ENCODE measurements at regions not wholly inside any gene's neighbourhood (a gene's known extent, or its start where the extent isn't known, plus 50 kb on each side); places are given as distances from the start of the nearest gene placed in this dataset.

- TF ChIP-seq, protein P1, sequence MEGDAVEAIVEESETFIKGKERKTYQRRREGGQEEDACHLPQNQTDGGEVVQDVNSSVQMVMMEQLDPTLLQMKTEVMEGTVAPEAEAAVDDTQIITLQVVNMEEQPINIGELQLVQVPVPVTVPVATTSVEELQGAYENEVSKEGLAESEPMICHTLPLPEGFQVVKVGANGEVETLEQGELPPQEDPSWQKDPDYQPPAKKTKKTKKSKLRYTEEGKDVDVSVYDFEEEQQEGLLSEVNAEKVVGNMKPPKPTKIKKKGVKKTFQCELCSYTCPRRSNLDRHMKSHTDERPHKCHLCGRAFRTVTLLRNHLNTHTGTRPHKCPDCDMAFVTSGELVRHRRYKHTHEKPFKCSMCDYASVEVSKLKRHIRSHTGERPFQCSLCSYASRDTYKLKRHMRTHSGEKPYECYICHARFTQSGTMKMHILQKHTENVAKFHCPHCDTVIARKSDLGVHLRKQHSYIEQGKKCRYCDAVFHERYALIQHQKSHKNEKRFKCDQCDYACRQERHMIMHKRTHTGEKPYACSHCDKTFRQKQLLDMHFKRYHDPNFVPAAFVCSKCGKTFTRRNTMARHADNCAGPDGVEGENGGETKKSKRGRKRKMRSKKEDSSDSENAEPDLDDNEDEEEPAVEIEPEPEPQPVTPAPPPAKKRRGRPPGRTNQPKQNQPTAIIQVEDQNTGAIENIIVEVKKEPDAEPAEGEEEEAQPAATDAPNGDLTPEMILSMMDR (IDR thresholded peaks at IDR 0.05; ENCODE audit: insufficient read depth, low read length), result no peak
- TF ChIP-seq POLR2AphosphoS5 (IDR thresholded peaks at IDR 0.05; ENCODE audit: low read depth), result no peak
- TF ChIP-seq SPI1 (IDR thresholded peaks at IDR 0.05; ENCODE audit: borderline replicate concordance, low read depth), result no peak
- TF ChIP-seq, protein P2, sequence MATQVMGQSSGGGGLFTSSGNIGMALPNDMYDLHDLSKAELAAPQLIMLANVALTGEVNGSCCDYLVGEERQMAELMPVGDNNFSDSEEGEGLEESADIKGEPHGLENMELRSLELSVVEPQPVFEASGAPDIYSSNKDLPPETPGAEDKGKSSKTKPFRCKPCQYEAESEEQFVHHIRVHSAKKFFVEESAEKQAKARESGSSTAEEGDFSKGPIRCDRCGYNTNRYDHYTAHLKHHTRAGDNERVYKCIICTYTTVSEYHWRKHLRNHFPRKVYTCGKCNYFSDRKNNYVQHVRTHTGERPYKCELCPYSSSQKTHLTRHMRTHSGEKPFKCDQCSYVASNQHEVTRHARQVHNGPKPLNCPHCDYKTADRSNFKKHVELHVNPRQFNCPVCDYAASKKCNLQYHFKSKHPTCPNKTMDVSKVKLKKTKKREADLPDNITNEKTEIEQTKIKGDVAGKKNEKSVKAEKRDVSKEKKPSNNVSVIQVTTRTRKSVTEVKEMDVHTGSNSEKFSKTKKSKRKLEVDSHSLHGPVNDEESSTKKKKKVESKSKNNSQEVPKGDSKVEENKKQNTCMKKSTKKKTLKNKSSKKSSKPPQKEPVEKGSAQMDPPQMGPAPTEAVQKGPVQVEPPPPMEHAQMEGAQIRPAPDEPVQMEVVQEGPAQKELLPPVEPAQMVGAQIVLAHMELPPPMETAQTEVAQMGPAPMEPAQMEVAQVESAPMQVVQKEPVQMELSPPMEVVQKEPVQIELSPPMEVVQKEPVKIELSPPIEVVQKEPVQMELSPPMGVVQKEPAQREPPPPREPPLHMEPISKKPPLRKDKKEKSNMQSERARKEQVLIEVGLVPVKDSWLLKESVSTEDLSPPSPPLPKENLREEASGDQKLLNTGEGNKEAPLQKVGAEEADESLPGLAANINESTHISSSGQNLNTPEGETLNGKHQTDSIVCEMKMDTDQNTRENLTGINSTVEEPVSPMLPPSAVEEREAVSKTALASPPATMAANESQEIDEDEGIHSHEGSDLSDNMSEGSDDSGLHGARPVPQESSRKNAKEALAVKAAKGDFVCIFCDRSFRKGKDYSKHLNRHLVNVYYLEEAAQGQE (IDR thresholded peaks at IDR 0.05; ENCODE audit: insufficient replicate concordance, low read depth), result no peak
- TF ChIP-seq GABPA (IDR thresholded peaks at IDR 0.05; ENCODE audit: low read depth), result no peak
- no peak for DNase-seq (ENCODE audit: low read depth in 1 of 2, low spot score in 1 of 2)
Measured at GRCh38 chr4:132245319-132245718, 903.8 kb upstream of the PCDH10 start.

DNA sequence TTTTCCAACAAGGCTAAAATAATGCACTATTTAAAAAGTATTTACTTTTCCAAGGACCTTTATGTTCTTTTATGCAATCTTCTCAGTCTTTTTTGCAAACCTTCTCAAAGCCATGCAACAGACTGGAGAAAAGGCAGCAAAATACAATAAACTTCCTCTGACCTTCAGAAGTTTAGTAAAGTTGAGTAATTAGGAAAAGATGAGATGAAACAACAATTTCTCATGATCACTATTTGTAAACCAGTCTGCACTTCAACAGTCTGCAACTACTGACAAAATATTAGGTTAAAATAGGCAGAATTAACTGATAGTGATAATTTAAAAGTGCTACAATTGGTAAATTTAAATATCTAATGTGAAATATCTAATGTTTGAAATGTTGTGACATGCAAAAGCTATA is 884.9 kb upstream of the PCDH10 start:
- no peak overlapping the region for H3K27ac ChIP-seq (replicated peaks)
- H3K27me3 ChIP-seq (ENCODE audit: insufficient read depth, poor library complexity, severe bottlenecking), result no peaks in the 10 kb centered on the region
- no peak for DNase-seq (ENCODE audit: low read depth in 1 of 2, low spot score in 1 of 2)
- H3K4me3 ChIP-seq (replicated peaks; ENCODE audit: insufficient read depth, low read length), result no peak overlapping the region
- TF ChIP-seq, protein P2 (IDR thresholded peaks at IDR 0.05; ENCODE audit: insufficient replicate concordance, low read depth), result no peak
- TF ChIP-seq SPI1 (IDR thresholded peaks at IDR 0.05; ENCODE audit: borderline replicate concordance, low read depth) (no peak), GABPA (IDR thresholded peaks at IDR 0.05; ENCODE audit: low read depth) (no peak), POLR2AphosphoS5 (IDR thresholded peaks at IDR 0.05; ENCODE audit: low read depth) (no peak)
- TF ChIP-seq, protein P1 (IDR thresholded peaks at IDR 0.05; ENCODE audit: insufficient read depth, low read length), result no peak

More at GRCh38 chr4:132245319-132245718, 903.8 kb upstream of the PCDH10 start:
- Histone ChIP-seq H3K4me3 (replicated peaks; ENCODE audit: insufficient read depth, low read length) (no peak overlapping the region), H3K27me3 (ENCODE audit: insufficient read depth, poor library complexity, severe bottlenecking) (no peaks in the 10 kb centered on the region), H3K27ac (replicated peaks) (no peak overlapping the region)

DNA sequence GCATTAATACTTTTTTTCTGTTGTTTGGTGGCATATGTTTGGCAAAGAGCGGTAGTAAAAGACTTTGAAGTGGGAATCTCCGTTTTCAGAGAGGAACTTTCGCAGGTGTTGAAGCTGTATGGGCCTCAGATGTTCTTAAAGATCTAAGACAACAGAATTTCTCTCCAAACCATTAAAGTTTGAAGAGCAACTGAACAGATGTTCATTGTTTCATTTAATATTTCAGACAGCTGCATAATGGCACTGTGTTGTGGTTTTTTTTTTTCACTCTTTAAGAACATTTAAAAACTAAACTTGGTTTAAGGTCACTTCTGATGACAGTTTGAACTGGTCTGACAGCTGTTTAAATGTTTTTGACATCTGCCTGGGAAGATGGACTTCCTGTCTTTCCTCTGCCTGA is 882.7 kb upstream of the PCDH10 start:
- Histone ChIP-seq H3K27ac (replicated peaks) (no peak overlapping the region), H3K27me3 (ENCODE audit: insufficient read depth, poor library complexity, severe bottlenecking) (no peaks in the 10 kb centered on the region), H3K4me3 (replicated peaks; ENCODE audit: insufficient read depth, low read length) (no peak overlapping the region)
- TF ChIP-seq SPI1 (IDR thresholded peaks at IDR 0.05; ENCODE audit: borderline replicate concordance, low read depth), result no peak
- TF ChIP-seq GABPA (IDR thresholded peaks at IDR 0.05; ENCODE audit: low read depth), result no peak
- TF ChIP-seq, protein P2 (IDR thresholded peaks at IDR 0.05; ENCODE audit: insufficient replicate concordance, low read depth), result no peak
- no peak for DNase-seq (ENCODE audit: low read depth in 1 of 2, low spot score in 1 of 2)
